Naive B cell (primary cell): ENCODE measurements at regions not wholly inside any gene's neighbourhood (a gene's known extent, or its start where the extent isn't known, plus 50 kb on each side); places are given as distances from the start of the nearest gene placed in this dataset.

ENCODE experiments used
- ATAC-seq, 2 donors: fragments of 150-1000 bp; cut with Tn5 transposase; 2 replicates each; pipeline ENCODE4 v1.10.0; 2021; ENCODE audit warnings: low read depth in 2 of 2, mild to moderate bottlenecking in 2 of 2, moderate library complexity in 2 of 2
- DNase-seq: peaks from one replicate; pipeline ENCODE4 v3.0.0; 2022
- H3K27ac Mint-ChIP-seq, 6 donors: one replicate each; pipeline ENCODE4 v1.8.0; 2020 to 2022; ENCODE audit warnings: mild to moderate bottlenecking in 6 of 6, mixed read lengths in 6 of 6, moderate library complexity in 5 of 6, inconsistent platforms in 2 of 6
- H3K27me3 Mint-ChIP-seq, 3 donors: one replicate each; pipeline ENCODE4 v1.8.0; 2021 to 2022; ENCODE audit warnings: mixed read lengths in 3 of 3, mild to moderate bottlenecking in 1 of 3
- H3K36me3 Mint-ChIP-seq, 2 donors: one replicate each; pipeline ENCODE4 v1.8.0; 2020 to 2022; ENCODE audit warnings: mixed read lengths in 2 of 2, inconsistent platforms in 1 of 2, mild to moderate bottlenecking in 1 of 2
- H3K4me1 Mint-ChIP-seq, 3 donors: one replicate each; pipeline ENCODE4 v1.8.0; 2020 to 2022; ENCODE audit warnings: mixed read lengths in 3 of 3, inconsistent platforms in 1 of 3, mild to moderate bottlenecking in 1 of 3, moderate library complexity in 1 of 3
- H3K4me3 Mint-ChIP-seq, 8 donors: one replicate each; pipeline ENCODE4 v1.8.0; 2020 to 2022; ENCODE audit warnings: mild to moderate bottlenecking in 8 of 8, mixed read lengths in 8 of 8, moderate library complexity in 8 of 8, inconsistent platforms in 2 of 8
- H3K9me3 Mint-ChIP-seq, 7 donors: one replicate each; pipeline ENCODE4 v1.8.0; 2020 to 2022; ENCODE audit warnings: mixed read lengths in 7 of 7, mild to moderate bottlenecking in 5 of 7, inconsistent platforms in 2 of 7, moderate library complexity in 1 of 7

GRCh38 chr19:28939236-28939635 is 273.7 kb downstream of the UQCRFS1 start:
- DNase-seq (no peak), ATAC-seq (no peak)
- H3K27ac Mint-ChIP-seq = no peak overlapping the region
- no peaks in the 10 kb centered on the region for H3K4me1 Mint-ChIP-seq
- no peaks in the 10 kb centered on the region for H3K36me3 Mint-ChIP-seq
- H3K4me3 Mint-ChIP-seq = no peak overlapping the region
- H3K27me3 Mint-ChIP-seq = peaks cover 0 to 4% (median 0%) of the 10 kb centered on the region in 3 donors
- peaks cover 4 to 10% (median 7%) of the 10 kb centered on the region in 7 donors for H3K9me3 Mint-ChIP-seq

GRCh38 chr19:28936001-28936400 is 276.9 kb downstream of the UQCRFS1 start:
- H3K4me1 Mint-ChIP-seq = no peaks in the 10 kb centered on the region

GRCh38 chr19:28934631-28935030 is 278.3 kb downstream of the UQCRFS1 start:
- DNase-seq (no peak), ATAC-seq (no peak)
- H3K27ac Mint-ChIP-seq = peak overlapping the region in 1 of 6 donors; percentile 6
- H3K9me3 Mint-ChIP-seq = peaks cover 4 to 10% (median 7%) of the 10 kb centered on the region in 7 donors
- H3K27me3 Mint-ChIP-seq = no peaks in the 10 kb centered on the region
- H3K36me3 Mint-ChIP-seq = no peaks in the 10 kb centered on the region
- H3K4me3 Mint-ChIP-seq = no peak overlapping the region
- no peaks in the 10 kb centered on the region for H3K4me1 Mint-ChIP-seq

More at GRCh38 chr19:28936001-28936400, 276.9 kb downstream of the UQCRFS1 start:
- Mint-ChIP-seq H3K36me3 (no peaks in the 10 kb centered on the region), H3K27me3 (no peaks in the 10 kb centered on the region), H3K27ac (no peak overlapping the region), H3K4me3 (no peak overlapping the region), H3K9me3 (peaks cover 4 to 10% (median 7%) of the 10 kb centered on the region in 7 donors)
- DNase-seq = no peak
- no peak for ATAC-seq

GRCh38 chr19:28933039-28933438 is 279.9 kb downstream of the UQCRFS1 start:
- no peak overlapping the region for H3K4me3 Mint-ChIP-seq
- H3K9me3 Mint-ChIP-seq = peaks cover 0 to 8% (median 4%) of the 10 kb centered on the region in 7 donors
- no peaks in the 10 kb centered on the region for H3K27me3 Mint-ChIP-seq
- H3K27ac Mint-ChIP-seq = no peak overlapping the region
- H3K36me3 Mint-ChIP-seq = no peaks in the 10 kb centered on the region
- DNase-seq (no peak), ATAC-seq (no peak)
- no peaks in the 10 kb centered on the region for H3K4me1 Mint-ChIP-seq

- no peaks in the 10 kb centered on the region for H3K36me3 Mint-ChIP-seq
- no peaks in the 10 kb centered on the region for H3K4me1 Mint-ChIP-seq
- DNase-seq = no peak
- H3K9me3 Mint-ChIP-seq = peaks cover 0 to 9% (median 5%) of the 10 kb centered on the region in 7 donors
- H3K4me3 Mint-ChIP-seq = no peak overlapping the region
- no peak for ATAC-seq
- no peak overlapping the region for H3K27ac Mint-ChIP-seq
- no peaks in the 10 kb centered on the region for H3K27me3 Mint-ChIP-seq
These were observed 280.5 kb downstream of the UQCRFS1 start for GRCh38 chr19:28932446-28932845.

GRCh38 chr19:28929006-28929405 is 283.9 kb downstream of the UQCRFS1 start:
- Mint-ChIP-seq H3K27me3 (no peaks in the 10 kb centered on the region), H3K36me3 (no peaks in the 10 kb centered on the region), H3K9me3 (peaks cover 0 to 12% (median 3%) of the 10 kb centered on the region in 7 donors), H3K27ac (no peak overlapping the region), H3K4me3 (no peak overlapping the region), H3K4me1 (no peaks in the 10 kb centered on the region)
- no peak for DNase-seq
- no peak for ATAC-seq

GRCh38 chr19:28927456-28927855 is 285.5 kb downstream of the UQCRFS1 start:
- peaks cover 0 to 11% (median 3%) of the 10 kb centered on the region in 7 donors for H3K9me3 Mint-ChIP-seq

GRCh38 chr19:28920269-28921066 is 292.5 kb downstream of the UQCRFS1 start:
- H3K9me3 Mint-ChIP-seq = peaks cover 0 to 5% (median 3%) of the 10 kb centered on the region in 7 donors
- H3K27me3 Mint-ChIP-seq = peaks cover 0 to 11% (median 8%) of the 10 kb centered on the region in 3 donors
- H3K27ac Mint-ChIP-seq = no peak overlapping the region
- peaks cover 0 to 7% of the 10 kb centered on the region in 2 donors for H3K36me3 Mint-ChIP-seq
- DNase-seq (no peak), ATAC-seq (no peak)
- no peak overlapping the region for H3K4me3 Mint-ChIP-seq
- H3K4me1 Mint-ChIP-seq = no peaks in the 10 kb centered on the region

More at GRCh38 chr19:28927456-28927855, 285.5 kb downstream of the UQCRFS1 start:
- Mint-ChIP-seq H3K27me3 (no peaks in the 10 kb centered on the region), H3K36me3 (no peaks in the 10 kb centered on the region), H3K4me3 (no peak overlapping the region), H3K27ac (no peak overlapping the region), H3K4me1 (no peaks in the 10 kb centered on the region)
- ATAC-seq (no peak), DNase-seq (no peak)

- Mint-ChIP-seq H3K4me1 (no peaks in the 10 kb centered on the region), H3K9me3 (peaks cover 0 to 5% (median 4%) of the 10 kb centered on the region in 7 donors), H3K27me3 (peaks cover 0 to 11% (median 8%) of the 10 kb centered on the region in 3 donors), H3K27ac (no peak overlapping the region), H3K36me3 (peaks cover 0 to 7% of the 10 kb centered on the region in 2 donors), H3K4me3 (no peak overlapping the region)
- no peak for ATAC-seq
- DNase-seq = no peak
These were observed 295.3 kb downstream of the UQCRFS1 start for GRCh38 chr19:28917621-28918020.

GRCh38 chr19:28915737-28916460 is 297.1 kb downstream of the UQCRFS1 start:
- no peak overlapping the region for H3K27ac Mint-ChIP-seq
- peaks cover 0 to 3% of the 10 kb centered on the region in 2 donors for H3K36me3 Mint-ChIP-seq
- ATAC-seq = no peak
- peaks cover 0 to 7% (median 3%) of the 10 kb centered on the region in 3 donors for H3K27me3 Mint-ChIP-seq
- no peak for DNase-seq
- H3K4me1 Mint-ChIP-seq = no peaks in the 10 kb centered on the region
- no peak overlapping the region for H3K4me3 Mint-ChIP-seq
- H3K9me3 Mint-ChIP-seq = peaks cover 0 to 7% (median 2%) of the 10 kb centered on the region in 7 donors

- Mint-ChIP-seq H3K36me3 (no peaks in the 10 kb centered on the region), H3K27me3 (peaks cover 0 to 4% (median 0%) of the 10 kb centered on the region in 3 donors), H3K4me3 (no peak overlapping the region), H3K9me3 (peaks cover 0 to 7% (median 2%) of the 10 kb centered on the region in 7 donors), H3K4me1 (no peaks in the 10 kb centered on the region), H3K27ac (no peak overlapping the region)
- ATAC-seq = no peak
- DNase-seq = no peak
These were observed 297.7 kb downstream of the UQCRFS1 start for GRCh38 chr19:28915202-28915601.

- Mint-ChIP-seq H3K4me1 (no peaks in the 10 kb centered on the region), H3K36me3 (no peaks in the 10 kb centered on the region), H3K9me3 (peaks cover 0 to 7% (median 2%) of the 10 kb centered on the region in 7 donors), H3K27me3 (peaks cover 0 to 4% (median 0%) of the 10 kb centered on the region in 3 donors), H3K27ac (no peak overlapping the region), H3K4me3 (no peak overlapping the region)
- DNase-seq (no peak), ATAC-seq (no peak)
These were observed 298.8 kb downstream of the UQCRFS1 start for GRCh38 chr19:28914173-28914572.

- Mint-ChIP-seq H3K27ac (no peak overlapping the region), H3K27me3 (peaks cover 0 to 4% (median 0%) of the 10 kb centered on the region in 3 donors), H3K9me3 (peaks cover 0 to 7% (median 2%) of the 10 kb centered on the region in 7 donors), H3K4me1 (no peaks in the 10 kb centered on the region), H3K36me3 (no peaks in the 10 kb centered on the region), H3K4me3 (no peak overlapping the region)
- DNase-seq = no peak
- ATAC-seq = no peak
These were observed 299.3 kb downstream of the UQCRFS1 start for GRCh38 chr19:28913626-28914025.

GRCh38 chr19:28908941-28909340 is 304.0 kb downstream of the UQCRFS1 start:
- Mint-ChIP-seq H3K27me3 (no peaks in the 10 kb centered on the region), H3K36me3 (no peaks in the 10 kb centered on the region), H3K27ac (no peak overlapping the region), H3K9me3 (peaks cover 0 to 8% (median 4%) of the 10 kb centered on the region in 7 donors), H3K4me1 (no peaks in the 10 kb centered on the region), H3K4me3 (no peak overlapping the region)
- ATAC-seq (no peak), DNase-seq (no peak)
